DOHH2 (cell line): ENCODE measurements at regions not wholly inside any gene's neighbourhood (a gene's known extent, or its start where the extent isn't known, plus 50 kb on each side); places are given as distances from the start of the nearest gene placed in this dataset.

Source experiments
- CTCF ChIP-seq: fragments of 200-600 bp; sonication (generic); IDR thresholded peaks from one replicate; pipeline ENCODE4 v1.5.1; 2014; ENCODE audit warnings: antibody characterized with exemption, mild to moderate bottlenecking, low read depth, low read length; ENCODE audit not compliant: poor library complexity, severe bottlenecking
- EZH2phosphoT487 ChIP-seq: fragments of 200-600 bp; sonication (generic); IDR thresholded peaks from 2 replicates; pipeline ENCODE4 v1.6.1; 2017; ENCODE audit warnings: borderline replicate concordance, mild to moderate bottlenecking, antibody characterized with exemption, low read length, moderate library complexity, mixed read lengths

GRCh38 chr7:46607176-46607575 lies 686.1 kb upstream of the IGFBP3 start:
- TF ChIP-seq CTCF (no peak), EZH2phosphoT487 (no peak)
